KG1 (cell line): ENCODE measurements at regions not wholly inside any gene's neighbourhood (a gene's known extent, or its start where the extent isn't known, plus 50 kb on each side); places are given as distances from the start of the nearest gene placed in this dataset.

Source experiments
- DNase-seq: peaks from one replicate; lab custom pipeline; 2025; lab: John Stamatoyannopoulos, UW

DNA sequence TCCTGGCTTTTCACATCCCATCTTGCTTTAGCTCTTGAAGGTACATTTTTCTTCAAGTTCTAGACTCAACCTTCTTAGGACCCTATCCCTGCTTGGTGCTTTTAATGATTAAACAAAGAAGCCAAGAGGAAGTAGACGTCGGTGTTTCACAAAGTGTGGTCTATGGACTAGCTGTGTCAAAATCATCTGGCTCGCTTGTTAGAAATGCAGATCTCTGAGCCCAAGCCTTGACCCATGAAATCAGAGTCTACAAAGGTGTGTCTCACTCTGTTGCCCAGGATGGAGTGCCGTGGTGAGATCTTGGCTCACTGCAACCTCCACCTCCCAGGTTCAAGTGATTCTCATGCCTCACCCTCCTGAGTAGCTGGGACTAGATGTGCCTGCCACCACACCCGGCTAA lies 295.5 kb upstream of the KAZN start:
- DNase-seq = no peak

DNA sequence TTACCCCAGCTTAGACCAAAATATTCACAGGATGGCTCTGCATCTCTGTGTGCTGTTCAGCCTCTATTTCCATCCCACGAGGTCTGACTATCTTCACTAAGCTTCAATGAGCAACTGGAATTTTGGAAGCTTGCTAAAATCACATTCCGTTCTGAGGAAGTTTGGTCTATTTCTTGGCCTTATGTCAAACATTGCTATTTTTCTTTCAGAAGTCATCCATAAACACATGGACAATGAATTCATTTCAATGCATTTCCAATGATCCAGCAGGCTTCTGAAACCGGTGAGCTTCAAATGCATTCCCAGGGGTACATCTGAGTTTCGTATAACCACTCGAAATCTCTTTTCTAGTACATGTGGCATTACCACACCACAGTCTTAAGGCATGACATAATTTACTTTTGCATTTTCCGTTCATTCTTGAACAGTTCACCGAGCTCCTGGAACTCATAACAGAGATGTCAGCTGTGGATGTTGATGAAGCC lies 294.1 kb upstream of the KAZN start:
- no peak for DNase-seq

DNA sequence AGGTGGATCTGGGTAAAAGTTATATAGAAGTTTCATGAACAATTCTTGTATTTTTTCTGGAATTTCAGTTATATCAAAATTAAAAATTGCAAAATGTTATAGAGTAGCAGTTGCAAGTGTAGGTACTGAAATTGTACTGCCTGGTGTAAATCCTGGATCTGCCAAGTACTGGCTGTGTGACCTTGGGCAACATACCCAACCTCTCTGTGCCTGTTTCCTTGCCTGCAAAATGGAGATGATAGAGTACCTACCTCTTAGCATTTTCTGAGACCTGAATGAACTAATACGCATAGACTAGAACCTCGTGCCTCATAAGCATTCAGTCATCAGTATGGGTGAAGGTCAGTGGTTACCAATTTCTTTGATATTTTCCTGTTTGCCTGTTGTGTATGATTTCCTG lies 290.0 kb upstream of the KAZN start:
- no peak for DNase-seq

DNA sequence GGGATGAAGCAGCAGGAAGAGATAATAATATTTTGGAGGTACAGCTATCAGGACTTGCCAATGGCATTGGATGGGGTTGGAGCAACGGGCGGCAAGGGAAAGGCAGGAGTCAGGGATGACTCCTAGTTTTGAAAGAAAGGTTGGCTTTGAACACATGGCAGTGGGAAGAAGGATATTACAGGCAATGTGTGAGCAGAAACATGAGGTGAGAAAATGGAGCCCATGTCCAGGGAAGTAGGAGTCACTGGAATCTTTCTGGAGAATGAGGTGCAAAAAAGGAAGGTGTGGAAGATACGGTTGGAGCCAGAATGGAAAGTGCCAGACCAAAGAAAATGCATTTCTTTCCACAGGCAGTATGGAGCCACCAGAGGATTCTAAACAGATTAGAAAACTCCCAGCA lies 288.5 kb upstream of the KAZN start:
- DNase-seq = no peak

DNA sequence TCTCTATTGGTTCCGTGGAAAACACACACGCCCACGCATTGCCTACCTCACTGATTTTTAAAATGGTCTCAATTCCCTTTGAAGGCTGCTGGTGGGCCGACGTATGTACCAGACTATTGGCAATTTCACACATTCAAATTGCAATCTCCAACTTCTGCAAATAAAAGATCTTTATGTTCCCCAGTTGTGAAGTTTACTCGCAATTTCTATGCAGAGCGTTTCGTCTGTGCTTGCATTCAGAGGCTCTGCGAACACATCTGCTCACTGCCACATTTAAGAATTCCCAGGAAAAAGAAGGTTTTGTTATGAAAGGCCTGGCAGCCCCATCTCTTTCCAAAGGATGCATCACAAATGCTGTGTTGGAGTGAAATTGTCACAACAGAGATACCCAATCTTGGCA lies 288.0 kb upstream of the KAZN start:
- no peak for DNase-seq

DNA sequence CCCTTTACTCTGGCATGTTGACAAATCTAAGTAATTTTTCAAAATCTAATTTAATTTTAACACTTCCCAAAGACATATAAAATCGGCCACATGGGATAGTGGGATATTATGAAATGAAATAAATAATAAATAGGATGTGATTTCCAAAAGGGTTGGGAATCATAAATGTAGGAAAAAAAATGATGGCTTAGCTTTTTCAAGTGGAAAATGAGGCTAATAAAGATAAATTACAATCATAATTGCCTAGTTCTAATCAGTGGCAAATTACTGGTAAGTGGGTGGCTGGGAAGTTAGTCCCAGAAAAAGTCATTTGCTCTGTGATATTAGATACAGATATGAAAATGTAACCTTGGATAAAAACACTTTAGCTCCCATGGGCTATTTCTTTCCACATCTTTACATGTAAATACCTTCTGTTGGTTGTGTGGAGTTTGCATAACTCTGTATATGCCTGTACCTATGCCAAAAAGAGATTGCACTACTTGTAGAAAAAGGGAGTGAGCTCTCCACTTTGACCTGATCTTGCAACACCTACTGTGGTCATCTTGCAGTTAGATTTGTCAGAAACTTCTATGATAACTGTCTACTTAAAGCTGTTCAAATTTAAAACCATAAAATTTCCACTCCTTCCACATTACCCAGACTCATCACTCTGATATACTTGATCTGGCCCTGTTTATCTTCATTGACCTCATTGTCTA lies 284.6 kb upstream of the KAZN start:
- DNase-seq = no peak

DNA sequence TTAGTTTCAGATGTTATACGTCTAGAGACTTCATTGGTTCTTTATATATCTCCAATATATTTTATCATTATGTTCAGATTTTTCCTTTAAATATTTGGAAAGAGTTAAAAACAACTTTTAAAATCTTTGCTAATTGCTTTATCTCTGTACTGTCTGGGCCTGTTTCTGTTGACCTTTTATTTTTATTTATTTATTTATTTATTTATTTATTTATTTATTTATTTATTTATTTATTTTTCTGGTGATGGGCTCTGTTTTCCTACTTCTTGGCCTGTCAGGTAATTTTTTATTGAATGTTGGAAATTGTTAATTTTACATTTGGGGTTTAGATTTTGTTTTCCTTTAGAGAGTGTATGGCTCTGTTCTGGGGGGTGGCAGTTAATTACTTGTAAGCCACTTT lies 279.7 kb upstream of the KAZN start:
- DNase-seq = no peak

DNA sequence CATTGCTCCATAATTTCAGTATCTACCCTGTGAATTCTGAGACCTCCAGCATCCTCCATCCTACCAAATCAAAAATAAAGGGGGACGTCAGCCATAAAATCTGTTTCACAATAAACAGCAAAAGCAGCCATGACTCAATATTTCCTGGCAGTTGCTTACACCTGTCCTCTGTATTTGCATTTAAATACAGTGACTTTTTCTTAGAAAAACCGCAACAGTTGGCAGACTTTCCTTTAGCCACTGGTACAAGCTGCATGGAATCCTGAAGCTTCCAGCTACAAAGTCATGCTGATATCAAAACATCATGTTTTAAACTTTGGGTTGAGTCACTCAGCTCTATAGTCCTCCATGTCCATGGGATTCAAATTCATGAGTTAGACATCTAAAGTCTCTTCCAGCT lies 278.0 kb upstream of the KAZN start:
- no peak for DNase-seq

DNA sequence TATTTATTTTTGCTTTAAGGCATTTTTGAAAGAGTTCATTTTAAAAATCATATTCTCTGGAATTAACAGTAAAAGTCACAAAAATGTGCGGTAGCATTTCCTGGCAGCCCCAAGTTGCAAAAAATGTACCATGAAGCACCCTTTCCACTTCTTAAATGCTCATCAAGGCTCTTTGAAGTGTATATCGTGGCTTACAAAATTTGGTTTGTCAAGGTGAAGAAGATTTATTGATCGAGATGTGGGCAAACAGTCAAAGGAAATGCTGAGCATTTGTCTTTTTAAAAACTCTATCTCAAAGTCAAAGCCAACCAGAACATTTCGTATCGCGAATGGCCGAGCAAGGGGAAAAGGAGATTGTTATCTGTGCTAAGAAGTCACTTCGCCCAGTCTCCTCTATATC lies 277.5 kb upstream of the KAZN start:
- no peak for DNase-seq

DNA sequence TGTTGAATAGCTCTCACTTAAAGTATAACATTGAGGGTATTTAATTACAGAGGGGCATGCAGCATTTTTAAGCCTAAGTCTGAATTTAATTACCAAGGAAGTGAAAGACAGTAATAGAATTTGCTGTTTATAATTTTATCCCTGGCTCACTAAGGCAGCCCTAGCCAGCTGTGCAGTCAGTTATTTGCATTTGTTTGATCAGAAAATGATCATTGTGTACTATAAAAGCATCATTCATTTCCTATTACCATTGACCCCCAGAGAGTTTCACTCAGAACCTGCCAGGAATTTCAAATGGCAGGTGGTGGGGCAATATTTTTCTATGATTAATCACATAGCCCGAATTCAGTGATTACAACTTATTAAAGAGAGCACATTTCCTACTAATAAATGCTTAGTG lies 277.1 kb upstream of the KAZN start:
- DNase-seq = no peak

DNA sequence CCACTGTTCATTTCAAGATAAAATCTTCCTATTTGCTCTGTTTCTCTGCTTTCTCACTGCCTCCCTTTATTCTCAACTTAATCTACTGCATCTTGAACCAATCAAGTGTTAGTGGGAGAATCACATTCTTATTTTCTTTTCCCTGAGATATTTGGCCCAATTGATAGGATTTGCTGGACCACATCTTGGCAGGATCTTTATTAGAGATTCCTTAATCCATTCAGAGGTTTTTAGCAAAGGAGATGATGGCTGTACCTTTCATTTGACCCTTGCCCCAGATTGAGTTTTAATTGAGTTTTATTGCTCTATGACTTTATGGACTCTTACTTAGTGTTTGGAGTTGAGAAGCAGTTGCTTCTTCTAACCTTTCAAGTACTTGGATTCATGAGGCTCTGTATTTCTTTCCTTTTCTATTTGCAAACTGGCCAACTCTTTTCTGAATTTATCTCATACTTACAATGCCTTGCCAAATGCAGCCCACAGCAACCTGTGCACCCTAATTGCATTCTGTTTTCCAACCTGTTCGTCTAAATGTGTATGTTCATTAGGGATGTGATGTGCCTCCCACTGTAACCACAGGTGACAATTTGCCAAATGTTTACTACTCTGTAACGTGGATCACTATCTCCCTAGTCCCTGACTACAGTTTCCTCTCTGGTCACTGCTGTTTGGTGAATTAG lies 274.8 kb upstream of the KAZN start:
- no peak for DNase-seq

DNA sequence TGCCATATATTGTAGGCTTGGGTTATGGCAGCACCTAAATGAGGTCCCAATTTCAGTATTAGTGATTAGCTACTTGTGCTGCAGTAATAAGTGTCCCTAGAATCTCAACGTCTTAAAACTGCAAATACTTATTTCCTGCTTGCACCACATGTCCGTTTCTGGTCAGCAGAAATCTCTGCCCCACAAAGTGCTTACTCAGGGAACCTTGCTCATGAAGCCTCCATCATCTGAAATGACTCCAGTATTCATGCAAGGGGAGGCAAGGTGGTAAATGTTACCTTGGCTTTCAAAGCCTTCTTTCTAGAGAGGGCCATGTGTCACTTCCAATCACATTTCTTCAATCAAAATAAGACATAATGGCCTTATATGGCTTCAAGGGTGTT lies 274.2 kb upstream of the KAZN start:
- no peak for DNase-seq

DNA sequence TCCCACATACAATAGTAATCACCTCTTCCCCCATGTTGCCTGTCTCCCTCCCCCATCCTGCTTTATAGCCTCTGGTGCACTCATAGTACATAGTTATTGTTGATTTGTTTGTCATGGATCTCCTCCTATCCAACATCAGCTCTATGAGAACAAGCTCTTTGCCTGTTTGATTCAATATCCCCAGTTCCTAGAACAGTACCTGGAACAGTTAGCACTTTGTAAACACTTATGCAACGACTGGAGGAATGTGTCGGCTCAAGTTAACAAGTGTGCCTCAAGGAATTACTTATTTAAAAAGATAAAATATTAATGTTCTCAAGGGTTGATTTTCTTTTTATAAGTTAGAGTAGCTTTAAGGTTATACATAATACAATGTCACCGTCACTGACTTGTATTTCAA lies 271.6 kb upstream of the KAZN start:
- no peak for DNase-seq

DNA sequence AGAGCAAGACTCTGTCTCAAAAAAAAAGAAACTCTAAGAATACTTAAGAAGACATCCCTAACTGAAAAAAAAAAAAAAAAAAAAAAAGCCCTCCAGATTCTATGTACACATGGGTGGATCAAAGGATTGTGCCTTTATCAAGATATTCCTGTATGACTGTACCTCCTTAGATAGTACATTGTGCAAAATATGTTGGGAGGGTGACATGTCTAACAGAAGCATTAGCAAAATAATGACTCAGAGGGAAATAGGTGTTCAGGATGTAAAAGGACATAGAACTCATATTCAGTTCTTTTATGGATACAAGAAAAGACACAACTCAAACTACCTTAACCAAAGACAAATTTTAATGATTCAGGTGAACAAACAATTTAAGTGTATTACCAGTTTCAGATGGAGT lies 269.8 kb upstream of the KAZN start:
- DNase-seq = no peak

DNA sequence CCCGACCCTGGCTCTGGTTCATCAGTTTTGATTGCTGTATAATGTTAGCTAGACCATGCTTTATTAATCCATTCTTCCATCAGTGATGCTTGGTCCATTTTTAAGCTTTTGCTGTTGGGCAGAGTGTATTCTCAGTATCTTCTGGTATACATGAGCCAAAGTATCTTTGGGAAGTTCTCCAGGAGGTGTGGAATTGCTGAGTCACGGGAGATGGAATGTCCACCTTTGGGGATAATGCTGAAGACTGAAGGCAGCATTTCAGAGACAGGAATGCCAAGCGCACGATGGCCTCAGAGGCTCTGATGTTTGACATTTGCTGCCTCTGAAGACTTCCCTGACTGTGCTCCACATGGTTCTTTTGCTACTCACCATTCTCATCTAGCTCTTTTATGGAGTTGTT lies 266.3 kb upstream of the KAZN start:
- DNase-seq = no peak

DNA sequence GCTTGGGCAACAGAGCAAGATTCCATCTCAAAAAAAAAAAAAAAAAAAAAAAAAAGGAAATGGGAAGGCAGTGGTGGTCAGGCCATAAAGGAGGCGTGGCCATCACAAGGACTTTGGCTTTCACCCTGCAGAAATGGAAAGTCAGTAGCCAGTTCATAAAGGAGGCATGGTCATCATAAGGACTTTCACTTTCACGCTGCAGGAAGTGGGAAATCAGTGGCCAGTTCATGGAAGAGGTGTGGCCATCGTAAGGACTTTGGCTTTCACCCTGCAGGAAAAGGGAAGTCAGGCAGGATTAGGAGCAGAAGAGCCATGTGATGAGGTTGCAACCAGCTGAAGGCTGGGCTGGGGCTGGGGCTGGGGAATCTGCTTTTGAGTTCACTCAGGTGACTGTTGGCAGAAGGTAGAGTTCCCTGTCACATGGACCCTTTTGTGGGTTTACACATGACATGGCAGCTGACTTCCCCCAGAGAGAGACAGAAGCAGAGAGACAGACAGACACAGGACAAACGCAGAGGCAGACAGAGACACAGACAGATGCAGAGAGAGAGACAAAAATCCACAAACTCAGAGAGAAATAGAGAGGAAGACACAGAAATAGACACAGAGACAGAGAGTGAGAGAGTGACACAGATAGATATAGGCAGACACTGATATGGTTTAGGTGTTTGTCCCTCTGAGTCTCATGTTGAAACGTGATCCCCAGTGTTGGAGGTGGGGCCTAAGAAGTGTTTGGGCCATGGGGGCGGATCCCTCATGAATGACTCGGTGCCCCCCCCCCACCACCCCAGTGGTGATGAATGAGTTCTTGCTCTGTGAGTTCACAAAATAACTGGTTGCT lies 263.9 kb upstream of the KAZN start:
- DNase-seq = no peak

DNA sequence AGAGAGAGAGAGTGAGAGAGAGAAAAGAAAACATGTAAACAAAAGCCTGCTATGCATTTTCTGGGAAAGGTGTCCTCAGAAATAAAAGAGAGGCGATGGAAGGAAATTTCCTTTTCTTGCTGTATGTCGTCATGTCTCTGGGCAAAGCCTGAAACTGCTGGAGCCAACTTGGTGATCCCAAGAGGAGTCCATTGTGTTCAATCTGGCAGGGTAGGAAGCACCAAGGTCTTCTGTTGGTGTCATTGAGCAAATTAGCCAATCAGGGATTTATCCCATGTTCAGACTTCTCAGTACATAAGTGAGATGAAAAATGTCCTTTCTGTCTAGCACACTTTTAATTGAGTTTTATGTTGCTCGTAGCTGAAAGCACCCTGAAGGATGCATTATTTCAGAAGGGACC lies 260.0 kb upstream of the KAZN start:
- DNase-seq = no peak

DNA sequence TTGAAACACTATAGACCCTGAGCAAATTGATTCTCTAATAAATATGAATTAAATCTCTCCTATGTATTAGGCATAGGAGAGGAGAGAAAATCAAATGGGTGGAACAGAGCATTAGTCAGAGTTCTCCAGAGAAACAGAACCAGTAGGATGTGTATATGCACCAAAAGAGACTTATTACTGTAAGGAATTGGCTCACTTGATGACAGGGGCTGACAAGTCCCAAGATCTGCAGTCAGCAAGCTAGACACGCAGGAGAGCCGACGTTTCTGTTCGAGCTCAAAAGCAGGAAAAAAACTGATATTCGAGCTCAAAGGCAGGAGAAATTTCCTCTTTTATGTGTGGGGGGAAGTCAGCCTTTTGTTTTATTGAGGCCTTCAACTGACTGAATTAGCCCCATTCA lies 259.2 kb upstream of the KAZN start:
- DNase-seq = no peak

DNA sequence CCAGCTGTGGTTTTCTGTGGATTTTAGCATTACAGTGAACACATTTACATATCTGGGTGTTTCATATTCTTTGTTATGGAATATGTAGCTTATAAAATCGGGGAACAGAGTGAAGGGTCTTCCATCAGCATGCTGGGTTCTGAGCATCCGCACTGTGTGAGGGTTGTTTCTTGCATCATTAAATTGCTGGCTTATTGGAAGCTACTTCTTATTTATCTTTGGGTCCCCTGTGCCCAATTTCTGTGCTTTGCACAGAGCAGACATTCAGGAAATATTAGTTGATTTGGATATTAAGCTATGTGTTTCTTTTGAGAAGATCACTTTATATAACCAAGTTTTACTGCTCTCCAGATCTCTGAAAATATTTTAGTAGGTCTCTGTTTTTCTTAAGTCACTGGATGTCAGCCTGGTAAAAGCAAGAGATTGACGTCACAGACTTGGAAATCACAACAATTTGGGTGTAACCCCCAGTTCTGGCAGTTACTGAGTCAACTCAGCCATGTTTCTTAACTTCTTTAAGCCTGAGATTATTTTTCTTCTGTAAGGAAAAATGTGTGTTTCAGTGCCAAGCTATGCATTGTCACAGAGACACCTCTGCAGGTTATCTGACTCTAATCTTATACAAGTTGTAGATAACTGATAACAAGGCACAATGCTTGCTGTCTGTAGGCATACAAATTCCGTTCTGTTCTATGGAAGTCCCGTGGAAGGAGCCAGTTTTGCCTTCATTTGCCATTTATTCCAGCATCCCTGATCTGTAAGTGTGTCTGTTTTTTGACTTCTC lies 258.3 kb upstream of the KAZN start:
- DNase-seq = no peak

DNA sequence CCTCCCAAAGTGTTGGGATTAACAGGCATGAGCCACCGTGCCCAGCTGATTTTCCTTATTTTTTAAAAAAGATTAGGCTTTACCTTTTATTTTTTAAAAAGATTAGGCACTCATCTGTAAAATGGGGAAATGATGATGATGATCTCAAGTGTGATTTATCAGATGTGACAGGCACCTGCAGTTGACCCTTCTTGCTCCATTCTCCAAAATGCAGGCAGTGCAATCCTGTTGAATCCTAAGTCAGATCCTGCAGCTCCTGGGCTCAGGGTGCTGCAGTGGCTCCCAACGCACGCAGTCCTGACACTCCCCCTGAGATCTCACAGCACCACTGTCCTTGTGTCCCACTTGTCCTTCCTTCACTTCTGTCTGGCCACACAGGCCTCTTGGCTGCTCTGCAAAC lies 257.3 kb upstream of the KAZN start:
- DNase-seq = no peak

DNA sequence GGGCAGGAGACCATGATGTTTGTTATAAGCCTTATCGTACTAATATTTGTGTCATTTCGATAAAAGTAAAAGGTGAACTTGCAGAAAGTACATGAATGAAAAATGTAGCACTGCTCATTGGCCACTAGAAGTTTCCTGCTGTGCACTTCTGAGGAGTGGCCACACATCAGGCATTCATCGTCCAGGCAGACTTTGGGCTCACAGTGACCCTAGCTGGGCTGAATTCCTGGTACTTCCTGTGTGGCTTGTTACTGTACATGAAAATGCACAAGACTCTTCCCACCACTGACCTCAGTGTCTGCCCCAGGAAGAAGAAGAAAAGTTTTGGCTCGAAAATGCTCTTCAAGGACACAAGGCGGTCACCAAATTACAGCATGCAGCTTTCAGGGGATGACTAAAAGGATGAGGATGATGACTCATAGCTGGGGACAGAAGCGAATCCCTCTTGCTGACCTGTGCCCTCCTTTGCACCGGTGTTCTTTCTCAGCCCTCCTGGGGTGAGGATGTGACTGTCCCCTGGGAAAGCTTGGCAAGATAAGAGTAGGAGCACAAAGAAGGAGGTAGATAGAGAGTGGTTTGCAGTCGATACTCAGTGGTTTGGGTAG lies 252.4 kb upstream of the KAZN start:
- DNase-seq = no peak

DNA sequence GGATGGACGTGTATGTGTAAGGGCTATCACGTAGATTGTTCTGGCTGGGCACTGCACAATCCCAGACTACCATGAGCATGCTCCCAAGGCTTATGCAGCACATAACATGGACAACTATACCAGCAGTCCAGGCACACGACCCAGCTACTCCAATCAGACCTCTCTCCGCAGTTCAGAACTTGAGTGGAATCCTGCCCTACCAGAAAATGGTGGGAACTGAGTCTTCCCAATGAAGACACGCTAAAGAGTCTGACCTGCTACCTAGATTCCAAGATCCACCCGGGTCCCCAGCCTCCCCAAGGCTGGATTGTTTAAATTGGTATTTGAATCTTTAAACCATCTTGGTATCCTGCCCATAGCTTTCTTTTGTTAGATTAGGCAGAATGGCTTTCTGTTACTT lies 251.3 kb upstream of the KAZN start:
- no peak for DNase-seq
